Stimulated activated CD4-positive, alpha-beta T cell treated with anti-CD3 and anti-CD28 coated beads, Interleukin-1b, Interleukin-23, amount 100 ng/mL, for 24 hours (primary cell): ENCODE measurements at regions not wholly inside any gene's neighbourhood (a gene's known extent, or its start where the extent isn't known, plus 50 kb on each side); places are given as distances from the start of the nearest gene placed in this dataset.

ENCODE experiments used
- DNase-seq, 4 experiments: peaks; one replicate each; pipeline ENCODE4 v3.0.0-alpha.2; 2020; ENCODE audit warnings: low read depth in 4 of 4, low spot score in 1 of 4

- no peak for DNase-seq
Measured at GRCh38 chr3:178267158-178267844, 268.9 kb upstream of the KCNMB2 start.

- no peak for DNase-seq
Measured at GRCh38 chr3:178270838-178271237, 265.4 kb upstream of the KCNMB2 start.

- DNase-seq: no peak
Measured at GRCh38 chr3:178271740-178272387, 264.4 kb upstream of the KCNMB2 start.

GRCh38 chr3:178272841-178273240 is 263.4 kb upstream of the KCNMB2 start:
- no peak for DNase-seq

- no peak for DNase-seq
Measured at GRCh38 chr3:178274711-178275110, 261.5 kb upstream of the KCNMB2 start.

- no peak for DNase-seq
Measured at GRCh38 chr3:178275311-178275710, 260.9 kb upstream of the KCNMB2 start.

GRCh38 chr3:178275793-178276192 is 260.4 kb upstream of the KCNMB2 start:
- DNase-seq: no peak

- no peak for DNase-seq
Measured at GRCh38 chr3:178277605-178278004, 258.6 kb upstream of the KCNMB2 start.

GRCh38 chr3:178283561-178283960 is 252.7 kb upstream of the KCNMB2 start:
- DNase-seq: no peak

GRCh38 chr3:178284181-178284580 is 252.1 kb upstream of the KCNMB2 start:
- DNase-seq: no peak

- DNase-seq: no peak
Measured at GRCh38 chr3:178288074-178288473, 248.2 kb upstream of the KCNMB2 start.

GRCh38 chr3:178289544-178290160 is 246.6 kb upstream of the KCNMB2 start:
- DNase-seq: no peak

- DNase-seq: no peak
Measured at GRCh38 chr3:178291574-178292370, 244.5 kb upstream of the KCNMB2 start.

- no peak for DNase-seq
Measured at GRCh38 chr3:178295292-178295912, 240.8 kb upstream of the KCNMB2 start.

- no peak for DNase-seq
Measured at GRCh38 chr3:178297199-178297598, 239.0 kb upstream of the KCNMB2 start.

- DNase-seq: no peak
Measured at GRCh38 chr3:178297740-178298139, 238.5 kb upstream of the KCNMB2 start.

GRCh38 chr3:178300441-178300959 is 235.7 kb upstream of the KCNMB2 start:
- DNase-seq: no peak

GRCh38 chr3:178302966-178303930 is 233.0 kb upstream of the KCNMB2 start:
- no peak for DNase-seq

GRCh38 chr3:178304758-178305467 is 231.3 kb upstream of the KCNMB2 start:
- DNase-seq: no peak
